Aorta (tissue), 5 donors: ENCODE measurements at regions not wholly inside any gene's neighbourhood (a gene's known extent, or its start where the extent isn't known, plus 50 kb on each side); places are given as distances from the start of the nearest gene placed in this dataset.

Experiments
- ATAC-seq: fragments of 200-7000 bp; cut with Tn5 transposase; one replicate; pipeline ENCODE4 v1.9.1; 2022; ENCODE audit warnings: moderate library complexity; ENCODE audit not compliant: low FRiP score
- DNase-seq, 2 donors: peaks; one replicate each; pipeline ENCODE4 v3.0.0-alpha.2; 2020
- H3K27ac ChIP-seq, 2 donors: one replicate each; pipeline ENCODE4 v1.5.1; 2013; ENCODE audit warnings: low read length in 2 of 2, mild to moderate bottlenecking in 2 of 2, moderate library complexity in 2 of 2, control low read depth in 1 of 2, inconsistent platforms in 1 of 2, low read depth in 1 of 2
- H3K27me3 ChIP-seq, 2 donors: one replicate each; pipeline ENCODE4 v1.6.1; 2013; ENCODE audit warnings: control low read depth in 1 of 2, low read length in 1 of 2, mild to moderate bottlenecking in 1 of 2, moderate library complexity in 1 of 2; ENCODE audit not compliant: insufficient read depth in 2 of 2, control insufficient read depth in 1 of 2
- H3K36me3 ChIP-seq, 2 donors: one replicate each; pipeline ENCODE4 v1.6.1; 2013; ENCODE audit warnings: control low read depth in 1 of 2, low read length in 1 of 2, mild to moderate bottlenecking in 1 of 2; ENCODE audit not compliant: insufficient read depth in 2 of 2, control insufficient read depth in 1 of 2
- H3K4me1 ChIP-seq, 2 donors: one replicate each; pipeline ENCODE4 v1.6.1; 2013; ENCODE audit warnings: low read length in 2 of 2, control low read depth in 1 of 2, mild to moderate bottlenecking in 1 of 2, moderate library complexity in 1 of 2; ENCODE audit not compliant: insufficient read depth in 2 of 2, control insufficient read depth in 1 of 2
- H3K4me3 ChIP-seq, 2 donors: one replicate each; pipeline ENCODE4 v1.5.1; 2013; ENCODE audit warnings: low read length in 2 of 2, control low read depth in 1 of 2, mild to moderate bottlenecking in 1 of 2
- H3K9me3 ChIP-seq: one replicate; pipeline ENCODE4 v1.6.1; 2013; ENCODE audit warnings: mild to moderate bottlenecking, low read length; ENCODE audit not compliant: control insufficient read depth
- WGBS, 2 donors: extraction: QIAGEN DNeasy Blood & Tissue Kit; methylation state at CpG; one replicate each; pipeline ENCODE4 v1.1.7; 2013; 5-methylcytosine and 5-hydroxymethylcytosine counted together
- intact Hi-C, 2 donors: fragments of 100-400 bp; cut with DNase I; formaldehyde crosslinking; loops; one replicate each; pipeline versions ENCODE4 v1.14.2 to v1.15.0; 2022
- donor health status: healthy with polysubstance abuse.
- donor health status: Bipolar disorder and iron deficiency.
- donor health status: DM: no; HTN: no; CAD: no.
- donor health status: DM: no; HTN: no; CAD: no.
- donor health status: DM: yes; HTN: yes; CAD: no.

- DNase-seq, result no peak
Observed at GRCh38 chr4:60019946-60020345, 1180.2 kb upstream of the ADGRL3 start.

GRCh38 chr4:60020389-60020788, 1179.7 kb upstream of the ADGRL3 start:
- H3K4me3 ChIP-seq, result no peak overlapping the region
- no peak overlapping the region for H3K27ac ChIP-seq
- 53 to 55% methylated on average over 4 of the region's 4 CpGs for WGBS, 2 donors
- H3K27me3 ChIP-seq, result no peaks in the 10 kb centered on the region
- intact Hi-C loops, result no loop called here
- peaks cover 0 to 2% of the 10 kb centered on the region in 2 donors for H3K4me1 ChIP-seq
- H3K36me3 ChIP-seq, result no peaks in the 10 kb centered on the region
- DNase-seq, result no peak
- no peak for ATAC-seq
- no peaks in the 10 kb centered on the region for H3K9me3 ChIP-seq

More at GRCh38 chr4:60019946-60020345, 1180.2 kb upstream of the ADGRL3 start:
- H3K27me3 ChIP-seq, result no peaks in the 10 kb centered on the region
- H3K36me3 ChIP-seq, result no peaks in the 10 kb centered on the region
- ATAC-seq, result no peak
- no peak overlapping the region for H3K27ac ChIP-seq
- H3K4me3 ChIP-seq, result no peak overlapping the region
- H3K4me1 ChIP-seq, result peaks cover 0 to 2% of the 10 kb centered on the region in 2 donors
- intact Hi-C loops, result no loop called here
- H3K9me3 ChIP-seq, result no peaks in the 10 kb centered on the region
- 46 to 48% methylated on average over 1 of the region's 1 CpG for WGBS, 2 donors

GRCh38 chr4:60033826-60034225, 1166.3 kb upstream of the ADGRL3 start:
- no peaks in the 10 kb centered on the region for H3K27me3 ChIP-seq
- H3K9me3 ChIP-seq, result no peaks in the 10 kb centered on the region
- no peak overlapping the region for H3K4me3 ChIP-seq
- DNase-seq (no peak), ATAC-seq (no peak)
- intact Hi-C loops, result no loop called here
- 74 to 80% methylated on average over 6 of the region's 6 CpGs for WGBS, 2 donors
- no peak overlapping the region for H3K27ac ChIP-seq
- no peaks in the 10 kb centered on the region for H3K4me1 ChIP-seq
- H3K36me3 ChIP-seq, result no peaks in the 10 kb centered on the region

- no peak for DNase-seq
- 12 to 18% methylated on average over 6 of the region's 6 CpGs for WGBS, 2 donors
- no peak for ATAC-seq
- intact Hi-C loops, result no loop called here
- no peaks in the 10 kb centered on the region for H3K9me3 ChIP-seq
- H3K36me3 ChIP-seq, result no peaks in the 10 kb centered on the region
- no peaks in the 10 kb centered on the region for H3K27me3 ChIP-seq
- no peak overlapping the region for H3K27ac ChIP-seq
- no peaks in the 10 kb centered on the region for H3K4me1 ChIP-seq
- H3K4me3 ChIP-seq, result no peak overlapping the region
Observed at GRCh38 chr4:60034361-60034760, 1165.8 kb upstream of the ADGRL3 start.

- no peaks in the 10 kb centered on the region for H3K36me3 ChIP-seq
- no peak overlapping the region for H3K27ac ChIP-seq
- intact Hi-C loops, result no loop called here
- H3K27me3 ChIP-seq, result no peaks in the 10 kb centered on the region
- ATAC-seq (peak; percentile 63), DNase-seq (no peak)
- H3K4me1 ChIP-seq, result no peaks in the 10 kb centered on the region
- H3K9me3 ChIP-seq, result no peaks in the 10 kb centered on the region
- 57 to 65% methylated on average over 2 of the region's 2 CpGs for WGBS, 2 donors
- H3K4me3 ChIP-seq, result no peak overlapping the region
Observed at GRCh38 chr4:60039908-60040307, 1160.2 kb upstream of the ADGRL3 start.

GRCh38 chr4:60042231-60042652, 1157.9 kb upstream of the ADGRL3 start:
- DNase-seq (peak in 1 of 2 donors; percentile 59), ATAC-seq (no peak)
- Histone ChIP-seq H3K27ac (no peak overlapping the region), H3K4me1 (no peaks in the 10 kb centered on the region), H3K27me3 (no peaks in the 10 kb centered on the region), H3K36me3 (no peaks in the 10 kb centered on the region), H3K9me3 (no peaks in the 10 kb centered on the region), H3K4me3 (no peak overlapping the region)
- intact Hi-C loops, result no loop called here
- 96 to 97% methylated on average over 11 to 15 of the region's 15 CpGs for WGBS, 2 donors

GRCh38 chr4:60042941-60043340, 1157.2 kb upstream of the ADGRL3 start:
- Histone ChIP-seq H3K4me3 (no peak overlapping the region), H3K27ac (no peak overlapping the region), H3K9me3 (no peaks in the 10 kb centered on the region), H3K36me3 (no peaks in the 10 kb centered on the region), H3K27me3 (no peaks in the 10 kb centered on the region), H3K4me1 (no peaks in the 10 kb centered on the region)
- DNase-seq (no peak), ATAC-seq (no peak)
- 68 to 70% methylated on average over 2 of the region's 2 CpGs for WGBS, 2 donors
- intact Hi-C loops, result no loop called here

GRCh38 chr4:60078984-60079383, 1121.1 kb upstream of the ADGRL3 start:
- H3K9me3 ChIP-seq, result peaks cover 1% of the 10 kb centered on the region
- intact Hi-C loops, result no loop called here
- no peak overlapping the region for H3K4me3 ChIP-seq
- H3K36me3 ChIP-seq, result no peaks in the 10 kb centered on the region
- H3K27ac ChIP-seq, result no peak overlapping the region
- no peaks in the 10 kb centered on the region for H3K4me1 ChIP-seq
- no peaks in the 10 kb centered on the region for H3K27me3 ChIP-seq
- DNase-seq (no peak), ATAC-seq (no peak)

- H3K36me3 ChIP-seq, result no peaks in the 10 kb centered on the region
- 65 to 66% methylated on average over 2 of the region's 2 CpGs for WGBS, 2 donors
- no peak overlapping the region for H3K27ac ChIP-seq
- no peaks in the 10 kb centered on the region for H3K27me3 ChIP-seq
- no peak overlapping the region for H3K4me3 ChIP-seq
- intact Hi-C loops, result no loop called here
- ATAC-seq (no peak), DNase-seq (no peak)
- H3K9me3 ChIP-seq, result peaks cover 1% of the 10 kb centered on the region
- H3K4me1 ChIP-seq, result no peaks in the 10 kb centered on the region
Observed at GRCh38 chr4:60081839-60082238, 1118.3 kb upstream of the ADGRL3 start.
